ENCODE measurements at regions not wholly inside any gene's neighbourhood (a gene's known extent, or its start where the extent isn't known, plus 50 kb on each side); places are given as distances from the start of the nearest gene placed in this dataset.
"Not testable (repeated sequence)": the region's sequence is repeated elsewhere in the genome, so short reads cannot be mapped to it uniquely, and the experiment has no call there.

DNA sequence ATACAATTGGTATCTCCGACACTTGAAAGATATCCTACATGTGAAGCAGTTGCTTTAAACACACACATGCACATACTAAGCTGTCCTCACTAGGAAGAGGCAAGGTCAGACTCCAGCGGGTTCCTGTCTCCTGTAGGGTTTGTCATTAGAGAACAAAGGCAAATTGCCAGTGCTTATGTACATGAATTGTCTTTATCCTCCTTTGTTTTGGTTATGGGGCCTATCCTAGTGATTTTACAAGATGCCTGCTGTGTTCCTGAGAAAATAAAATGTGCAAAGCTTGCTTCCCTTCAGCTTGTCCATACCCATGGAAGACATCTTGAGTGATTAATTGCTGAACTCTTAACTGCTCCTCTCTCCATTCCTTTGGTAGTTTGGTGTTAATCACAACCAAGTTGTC is 86.7 kb upstream of the SLC39A10 start:
- no peak for DNase-seq

DNA sequence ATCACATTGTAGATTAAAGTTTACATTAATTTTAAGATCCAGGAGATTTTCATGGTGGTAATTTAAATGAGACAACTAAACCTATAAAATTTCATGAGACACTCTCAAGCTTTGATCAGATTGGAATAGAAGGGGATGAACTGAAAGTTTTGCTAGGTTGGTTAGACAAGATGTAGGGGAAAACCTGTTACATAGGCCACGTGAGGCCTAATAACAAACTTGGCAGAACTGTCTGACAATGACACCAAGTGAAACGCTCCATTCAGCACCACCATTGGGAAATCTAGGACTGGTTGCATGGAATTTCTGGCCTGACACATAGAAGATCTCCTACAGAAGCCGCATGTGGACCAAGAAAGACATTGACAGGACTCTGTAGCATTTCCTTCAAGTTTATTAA is 87.8 kb upstream of the SLC39A10 start:
- no peak for DNase-seq

DNA sequence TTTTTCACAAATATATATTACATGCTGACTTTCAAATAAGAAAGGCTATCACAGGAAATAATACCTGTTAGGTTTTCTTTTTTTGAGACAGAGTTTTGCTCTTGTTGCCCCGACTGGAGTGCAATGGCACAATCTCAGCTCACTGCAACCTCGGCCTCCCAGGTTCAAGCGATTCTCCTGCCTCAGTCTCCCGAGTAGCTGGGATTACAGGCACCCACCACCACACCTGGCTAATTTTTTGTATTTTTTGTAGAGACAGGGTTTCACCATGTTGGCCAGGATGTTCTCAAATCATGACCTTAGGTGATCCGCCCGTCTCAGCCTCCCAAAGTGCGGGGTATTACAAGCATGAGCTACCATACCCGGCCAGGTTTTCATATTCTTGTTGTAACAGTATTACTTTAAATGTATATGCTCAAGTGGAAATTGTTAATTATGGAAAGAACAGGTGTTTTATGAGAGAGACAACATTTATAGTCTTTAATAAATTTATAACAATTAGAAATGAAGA is 92.3 kb upstream of the SLC39A10 start:
- DNase-seq = not testable (repeated sequence)

- DNase-seq = peak; percentile 33
These were observed 93.0 kb upstream of the SLC39A10 start for GRCh38 chr2:195563857-195564512.

DNA sequence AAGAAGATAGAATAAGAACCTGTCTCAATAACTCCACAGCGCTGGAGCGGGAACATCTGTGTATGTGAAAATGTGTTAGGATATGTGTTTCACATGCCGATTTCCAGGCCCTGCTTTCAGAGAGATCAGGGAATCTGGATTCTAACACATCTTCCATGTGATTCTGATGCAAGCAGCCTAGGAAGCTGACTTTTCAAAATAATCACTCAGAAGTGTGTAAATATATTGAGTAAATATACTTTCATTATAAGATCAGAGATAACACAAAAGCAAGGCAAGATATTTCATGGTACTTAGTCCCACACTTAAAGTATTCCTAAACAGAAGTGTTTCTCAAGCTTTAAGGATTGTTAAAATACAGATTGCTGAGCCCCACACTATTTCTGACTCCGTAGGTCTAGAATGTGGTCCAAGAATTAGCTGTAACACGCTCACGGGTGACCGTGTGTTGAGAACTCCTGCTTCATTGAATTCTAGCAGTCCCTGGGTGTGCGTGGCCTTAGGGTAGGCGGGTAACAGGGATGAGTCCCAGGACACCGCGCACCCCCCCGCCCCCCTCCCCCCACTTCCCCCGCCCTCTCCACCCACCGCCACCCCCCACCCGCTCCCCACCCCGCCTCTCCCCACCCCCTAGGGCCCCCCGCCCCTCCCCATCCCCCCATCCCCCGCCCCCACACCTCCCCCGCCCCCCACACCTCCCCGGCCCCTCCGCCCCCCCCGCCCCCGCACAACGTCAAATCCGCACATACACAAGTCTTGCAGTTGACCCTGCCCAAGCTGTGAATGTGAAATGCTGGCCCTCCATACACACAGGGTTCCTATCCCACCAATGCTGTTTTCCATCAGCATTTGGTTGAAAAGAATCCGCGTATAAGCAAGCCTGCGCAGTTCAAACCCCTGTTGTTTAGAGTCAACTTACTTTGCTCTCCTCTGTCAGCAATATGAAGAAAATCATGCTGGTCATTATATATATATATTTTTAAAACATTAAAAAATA is 94.2 kb upstream of the SLC39A10 start:
- no peak for DNase-seq

DNA sequence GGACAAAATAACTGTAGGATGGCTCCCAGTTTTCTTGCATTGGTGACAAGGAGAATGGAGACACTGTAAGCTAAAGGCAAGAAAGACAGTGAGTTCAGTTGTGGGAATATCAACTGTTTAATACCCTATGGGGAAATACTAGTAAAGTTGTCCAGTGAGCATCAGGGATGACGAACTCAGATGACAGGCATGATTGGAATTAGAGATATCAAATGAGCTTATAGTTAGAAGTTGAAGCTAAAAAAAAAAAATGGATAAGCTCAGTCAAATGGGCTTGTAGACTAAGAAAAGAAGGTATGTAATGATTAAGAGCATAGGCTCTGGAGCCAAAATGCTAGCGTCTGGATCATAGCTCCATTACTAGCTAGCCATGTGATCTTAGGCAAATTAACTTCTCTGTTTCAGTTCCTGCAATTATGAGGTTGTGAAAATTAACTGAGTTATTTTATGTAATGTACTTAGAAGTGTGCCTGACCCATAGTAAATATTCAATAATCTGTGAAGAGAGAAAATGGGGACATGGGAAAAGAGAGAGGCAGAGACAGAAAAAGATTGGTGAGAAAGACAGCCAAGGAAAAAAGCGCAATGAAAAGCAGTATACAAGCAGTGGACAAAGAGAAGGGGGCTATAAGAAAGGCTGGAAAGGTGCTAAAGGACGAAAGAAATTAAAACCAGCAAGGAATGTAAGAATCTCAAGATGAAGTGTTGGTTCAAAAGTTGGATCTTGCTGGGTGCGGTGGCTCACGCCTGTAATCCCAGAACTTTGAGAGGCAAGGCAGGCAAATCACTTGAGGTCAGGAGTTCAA is 95.7 kb upstream of the SLC39A10 start:
- no peak for DNase-seq

- no peak for DNase-seq
These were observed 96.7 kb upstream of the SLC39A10 start for GRCh38 chr2:195560209-195560895.

DNA sequence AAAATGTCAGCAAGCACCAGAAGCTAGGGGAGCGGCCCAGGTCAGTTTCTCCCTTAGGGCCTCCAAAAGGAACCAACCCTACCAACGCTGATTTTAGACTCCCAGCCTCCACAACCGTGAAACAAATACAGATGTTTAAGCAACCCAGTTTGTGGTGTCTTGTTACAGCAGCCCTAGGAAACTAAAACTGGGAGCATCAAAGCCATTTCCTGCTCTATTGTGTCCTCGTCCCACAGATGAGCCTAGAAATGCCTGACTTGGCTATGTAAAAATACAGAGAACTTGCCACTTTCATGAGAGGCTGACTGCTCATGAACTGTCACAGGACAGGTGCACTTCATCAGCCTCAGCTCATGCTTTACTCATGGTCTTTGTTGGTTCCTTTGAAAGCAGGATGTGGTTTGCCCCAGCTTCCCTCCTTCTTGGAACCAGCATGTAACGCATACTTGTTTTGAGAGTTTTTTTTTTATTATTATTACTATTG is 97.6 kb upstream of the SLC39A10 start:
- peak; percentile 69 for DNase-seq

GRCh38 chr2:195555971-195556370 is 101.1 kb upstream of the SLC39A10 start:
- no peak for DNase-seq

- no peak for DNase-seq
These were observed 104.4 kb upstream of the SLC39A10 start for GRCh38 chr2:195552581-195552980.

- DNase-seq = no peak
These were observed 108.7 kb upstream of the SLC39A10 start for GRCh38 chr2:195548198-195548940.

DNA sequence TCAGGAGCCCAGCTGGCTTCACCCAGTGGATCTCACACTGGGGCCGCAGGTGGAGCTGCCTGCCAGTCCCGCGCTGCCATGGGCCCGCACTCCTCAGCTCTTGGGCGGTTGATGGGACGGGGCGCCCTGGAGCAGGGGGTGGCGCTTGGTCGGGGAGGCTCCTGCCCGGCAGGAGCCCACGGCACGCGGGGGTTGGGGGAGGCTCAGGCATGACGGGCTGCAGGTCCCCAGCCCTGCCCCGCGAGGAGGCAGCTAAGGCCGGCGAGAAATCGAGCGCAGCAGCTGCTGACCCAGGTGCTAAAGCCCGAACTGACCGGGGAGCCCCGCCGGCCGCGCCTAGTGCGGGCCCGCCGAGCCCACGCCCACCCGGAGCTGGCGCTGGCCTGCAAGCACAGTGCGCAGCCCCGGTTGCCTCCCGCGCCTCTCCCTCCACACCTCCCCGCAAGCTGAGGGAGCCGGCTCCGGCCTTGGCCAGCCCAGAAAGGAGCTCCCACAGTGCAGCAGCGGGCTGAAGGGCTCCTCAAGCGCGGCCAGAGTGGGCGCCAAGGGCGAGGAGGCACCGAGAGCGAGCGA is 109.7 kb upstream of the SLC39A10 start:
- not testable (repeated sequence) for DNase-seq

GRCh38 chr2:195545811-195546210 is 111.2 kb upstream of the SLC39A10 start:
- no peak for DNase-seq

DNA sequence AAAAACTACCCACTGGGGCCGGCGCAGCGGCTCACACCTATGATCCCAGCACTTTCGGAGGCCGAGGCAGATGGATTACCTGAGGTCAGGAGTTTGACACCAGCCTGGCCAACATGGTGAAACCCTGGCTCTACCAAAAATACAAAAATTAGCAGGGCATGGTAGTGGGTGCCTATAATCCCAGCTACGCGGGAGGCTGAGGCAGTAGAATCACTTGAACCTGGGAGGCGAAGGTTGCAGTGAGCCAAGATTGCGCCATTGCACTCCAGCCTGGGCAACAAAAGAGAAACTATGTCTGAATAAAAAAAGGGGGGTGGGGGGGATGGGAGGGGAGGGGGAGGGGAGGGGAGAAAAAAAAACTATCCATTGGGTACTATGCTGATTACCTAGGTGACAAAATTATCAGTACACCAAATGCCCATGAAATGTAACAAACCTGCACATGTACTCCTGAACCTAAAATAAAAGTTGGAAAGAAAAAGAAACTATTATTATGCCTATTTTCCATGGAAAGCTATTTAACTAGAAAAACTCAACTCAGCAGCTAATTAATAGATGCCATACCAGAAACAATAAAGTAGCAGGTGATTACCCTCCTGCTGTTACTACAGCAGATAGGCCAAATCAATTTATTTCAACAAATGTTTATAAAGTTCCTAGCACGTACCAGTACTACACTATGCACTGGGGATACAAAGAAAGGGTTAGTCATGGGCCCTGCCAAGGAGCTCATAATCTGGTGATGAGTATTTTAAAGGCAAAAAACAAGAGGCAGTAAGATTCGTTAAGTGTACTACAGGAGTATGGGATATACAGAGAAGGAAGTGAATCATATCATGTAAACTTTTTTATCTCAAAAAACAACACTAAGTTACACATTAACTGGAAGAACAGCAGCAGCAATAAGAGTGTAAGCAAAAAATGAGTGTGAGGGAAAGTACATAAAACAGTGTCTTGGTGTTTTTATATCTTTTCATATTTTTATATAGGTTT is 112.8 kb upstream of the SLC39A10 start:
- no peak for DNase-seq

GRCh38 chr2:195543063-195543462 is 114.0 kb upstream of the SLC39A10 start:
- DNase-seq = no peak

GRCh38 chr2:195542067-195542466 is 115.0 kb upstream of the SLC39A10 start:
- DNase-seq = no peak

DNA sequence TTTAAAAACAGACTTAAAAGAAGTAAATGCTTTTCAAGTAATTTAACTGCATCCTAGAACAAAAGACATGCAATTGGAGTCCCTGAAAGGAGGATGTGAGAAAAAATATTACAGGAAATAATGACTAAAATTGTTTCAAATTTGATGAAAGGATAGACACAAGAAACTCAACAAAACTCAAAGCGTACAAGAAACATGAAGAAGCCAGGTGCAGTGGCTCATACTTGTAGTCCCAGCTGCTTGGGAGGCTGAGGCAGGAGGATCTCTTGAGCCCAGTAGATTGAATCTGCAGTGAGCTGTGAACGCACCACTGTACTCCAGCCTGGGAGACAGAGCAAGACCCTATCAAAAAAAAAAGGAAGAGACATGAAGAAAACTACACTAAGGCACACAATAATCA is 118.1 kb upstream of the SLC39A10 start:
- DNase-seq = no peak

- no peak for DNase-seq
These were observed 119.2 kb upstream of the SLC39A10 start for GRCh38 chr2:195537811-195538210.

DNA sequence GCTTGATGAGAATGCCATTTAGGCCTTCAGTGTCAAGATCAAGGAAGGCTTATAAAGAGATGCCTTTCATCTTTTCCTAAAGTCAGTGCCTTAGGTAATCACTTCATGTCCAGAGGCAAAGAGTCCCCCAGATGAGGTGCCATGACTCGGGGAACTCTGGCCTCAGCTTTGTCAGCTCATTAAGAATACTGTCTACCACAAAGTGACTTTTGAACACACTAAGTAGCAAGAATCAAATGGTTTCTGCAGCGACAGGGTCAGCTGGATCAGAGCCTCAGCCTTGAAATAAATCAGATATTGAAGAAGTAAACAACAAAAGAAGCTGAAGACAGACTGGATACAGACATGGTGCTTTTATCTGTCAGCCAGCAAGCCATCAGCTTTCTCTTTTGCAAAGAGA is 120.1 kb upstream of the SLC39A10 start:
- DNase-seq = no peak
